Lung (tissue), 11 donors: ENCODE measurements at regions not wholly inside any gene's neighbourhood (a gene's known extent, or its start where the extent isn't known, plus 50 kb on each side); places are given as distances from the start of the nearest gene placed in this dataset.

Experiments used
- ATAC-seq: fragments of 200-7000 bp; cut with Tn5 transposase; one replicate; pipeline ENCODE4 v1.9.1; 2020; ENCODE audit warnings: moderate number of reproducible peaks; ENCODE audit not compliant: insufficient read depth, low FRiP score
- DNase-seq, 3 donors: peaks; one replicate each; pipeline ENCODE4 v3.0.0-alpha.2; 2013 to 2017
- H3K27ac ChIP-seq, 2 donors: one replicate each; pipeline ENCODE4 v1.5.1; 2013; ENCODE audit warnings: mild to moderate bottlenecking in 2 of 2, moderate library complexity in 2 of 2, control low read depth in 1 of 2, inconsistent platforms in 1 of 2, low read depth in 1 of 2, low read length in 1 of 2
- H3K27me3 ChIP-seq, 3 donors: one replicate each; pipeline ENCODE4 v1.5.1; 2013; ENCODE audit warnings: low read length in 2 of 3; ENCODE audit not compliant: control insufficient read depth in 3 of 3, insufficient read depth in 3 of 3
- H3K36me3 ChIP-seq, 4 donors: one replicate each; pipeline ENCODE4 v1.5.1; 2013; ENCODE audit warnings: low read length in 4 of 4, mild to moderate bottlenecking in 1 of 4, moderate library complexity in 1 of 4; ENCODE audit not compliant: control insufficient read depth in 4 of 4, insufficient read depth in 4 of 4
- H3K4me1 ChIP-seq, 5 donors: one replicate each; pipeline ENCODE4 v1.5.1; 2013; ENCODE audit warnings: low read length in 5 of 5, mild to moderate bottlenecking in 2 of 5, moderate library complexity in 1 of 5; ENCODE audit not compliant: control insufficient read depth in 5 of 5, insufficient read depth in 5 of 5
- H3K4me3 ChIP-seq: one replicate; pipeline ENCODE4 v1.5.1; 2013; ENCODE audit warnings: mild to moderate bottlenecking, control low read depth, moderate library complexity
- H3K9ac ChIP-seq, 2 donors: one replicate each; pipeline ENCODE4 v1.5.1; 2013; ENCODE audit warnings: low read length in 2 of 2, control low read depth in 1 of 2; ENCODE audit not compliant: insufficient read depth in 1 of 2
- H3K9me3 ChIP-seq, 4 donors: one replicate each; pipeline ENCODE4 v1.5.1; 2013; ENCODE audit warnings: low read length in 3 of 4, mild to moderate bottlenecking in 1 of 4, moderate library complexity in 1 of 4; ENCODE audit not compliant: control insufficient read depth in 4 of 4, insufficient read depth in 3 of 4
- CTCF ChIP-seq: IDR thresholded peaks from 2 replicates; pipeline ENCODE4 v1.5.1; 2012; ENCODE audit warnings: mild to moderate bottlenecking; ENCODE audit errors: control extremely low read depth, extremely low read depth
- WGBS, 2 donors: extraction: QIAGEN DNeasy Blood & Tissue Kit; methylation state at CpG; one replicate each; pipeline ENCODE4 v1.1.7; 2013; 5-methylcytosine and 5-hydroxymethylcytosine counted together
- donor health status: control.
- donor health status: control.
- donor health status: Bipolar disorder and iron deficiency.
- donor health status: healthy.
- donor health status: DM: yes; HTN: yes; CAD: no.

GRCh38 chr2:181314551-181314950, 142.6 kb upstream of the ITGA4 start:
- TF ChIP-seq CTCF = no peak
- no peak for ATAC-seq

GRCh38 chr2:181317511-181317910, 139.7 kb upstream of the ITGA4 start:
- Histone ChIP-seq H3K9ac (no peak overlapping the region), H3K36me3 (no peaks in the 10 kb centered on the region), H3K27me3 (no peaks in the 10 kb centered on the region), H3K4me3 (no peak overlapping the region), H3K4me1 (no peaks in the 10 kb centered on the region), H3K9me3 (no peaks in the 10 kb centered on the region), H3K27ac (no peak overlapping the region)
- 91 to 92% methylated on average over 3 of the region's 3 CpGs for WGBS, 2 donors
- no peak for DNase-seq
- TF ChIP-seq CTCF = no peak
- no peak for ATAC-seq

More at GRCh38 chr2:181314551-181314950, 142.6 kb upstream of the ITGA4 start:
- Histone ChIP-seq H3K4me1 (no peaks in the 10 kb centered on the region), H3K36me3 (no peaks in the 10 kb centered on the region), H3K9ac (no peak overlapping the region), H3K27ac (no peak overlapping the region), H3K4me3 (no peak overlapping the region), H3K9me3 (no peaks in the 10 kb centered on the region), H3K27me3 (no peaks in the 10 kb centered on the region)
- DNase-seq = no peak

- Histone ChIP-seq H3K36me3 (no peaks in the 10 kb centered on the region), H3K27me3 (no peaks in the 10 kb centered on the region), H3K9me3 (no peaks in the 10 kb centered on the region), H3K9ac (no peak overlapping the region), H3K27ac (no peak overlapping the region), H3K4me3 (no peak overlapping the region), H3K4me1 (no peaks in the 10 kb centered on the region)
- ATAC-seq (no peak), DNase-seq (no peak)
- no peak for TF ChIP-seq CTCF
- WGBS, 2 donors = 96 to 98% methylated on average over 3 of the region's 3 CpGs
Observed at GRCh38 chr2:181318504-181319280, 138.5 kb upstream of the ITGA4 start.

- DNase-seq (no peak), ATAC-seq (no peak)
- Histone ChIP-seq H3K9ac (no peak overlapping the region), H3K27me3 (no peaks in the 10 kb centered on the region), H3K36me3 (no peaks in the 10 kb centered on the region), H3K9me3 (no peaks in the 10 kb centered on the region), H3K27ac (no peak overlapping the region), H3K4me3 (no peak overlapping the region), H3K4me1 (no peaks in the 10 kb centered on the region)
- no peak for TF ChIP-seq CTCF
Observed at GRCh38 chr2:181319286-181319685, 137.9 kb upstream of the ITGA4 start.
